Smooth muscle cell (in vitro differentiated cells): ENCODE measurements at regions not wholly inside any gene's neighbourhood (a gene's known extent, or its start where the extent isn't known, plus 50 kb on each side); places are given as distances from the start of the nearest gene placed in this dataset.

ENCODE experiments used
- DNase-seq: peaks from one replicate; lab custom pipeline; 2025; ENCODE audit not compliant: unreplicated experiment; lab: John Stamatoyannopoulos, UW
- H2AFZ ChIP-seq: fragments of 200-600 bp; sonication (generic); 2 replicates; pipeline ENCODE4 v1.6.0; 2016; ENCODE audit warnings: antibody characterized with exemption, low read depth, mild to moderate bottlenecking
- H3F3A ChIP-seq: fragments of 200-600 bp; sonication (generic); 2 replicates; pipeline ENCODE4 v1.6.0; 2017; ENCODE audit warnings: antibody characterized with exemption, low read depth
- H3K27ac ChIP-seq: fragments of 200-600 bp; sonication (generic); 2 replicates; pipeline ENCODE4 v1.5.1; 2016; ENCODE audit warnings: low read depth, mild to moderate bottlenecking
- H3K27me3 ChIP-seq: fragments of 200-600 bp; sonication (generic); 2 replicates; pipeline ENCODE4 v1.6.1; 2016; ENCODE audit warnings: low read depth, mild to moderate bottlenecking
- H3K36me3 ChIP-seq: fragments of 200-600 bp; sonication (generic); 2 replicates; pipeline ENCODE4 v1.5.1; 2016; ENCODE audit warnings: low read depth
- H3K4me1 ChIP-seq: fragments of 200-600 bp; sonication (generic); 2 replicates; pipeline ENCODE4 v1.5.1; 2016; ENCODE audit warnings: low read depth
- H3K4me2 ChIP-seq: fragments of 200-600 bp; sonication (generic); 2 replicates; pipeline ENCODE4 v1.6.0; 2016; ENCODE audit warnings: mild to moderate bottlenecking
- H3K4me3 ChIP-seq: fragments of 200-600 bp; sonication (generic); 2 replicates; pipeline ENCODE4 v1.5.1; 2016; ENCODE audit warnings: mild to moderate bottlenecking
- H3K79me2 ChIP-seq: fragments of 200-600 bp; sonication (generic); 2 replicates; pipeline ENCODE4 v1.6.0; 2016; ENCODE audit warnings: low read depth, mild to moderate bottlenecking
- H3K9ac ChIP-seq: fragments of 200-600 bp; sonication (generic); 2 replicates; pipeline ENCODE4 v1.6.0; 2016; ENCODE audit warnings: low read depth
- H3K9me3 ChIP-seq: fragments of 200-600 bp; sonication (generic); replicated peaks from 2 replicates; pipeline ENCODE4 v1.5.1; 2016; ENCODE audit warnings: low read depth
- H4K20me1 ChIP-seq: fragments of 200-600 bp; sonication (generic); 2 replicates; pipeline ENCODE4 v1.6.0; 2016; ENCODE audit warnings: low read depth
- WGBS: methylation state at CpG from one replicate; pipeline ENCODE4 v1.1.7; 2016; ENCODE audit warnings: low lambda C conversion rate; 5-methylcytosine and 5-hydroxymethylcytosine counted together
- TF ChIP-seq, protein P1 (sequence below): fragments of 200-600 bp; sonication (generic); IDR thresholded peaks from 2 replicates; pipeline ENCODE4 v1.5.1; 2017; ENCODE audit warnings: borderline replicate concordance, mild to moderate bottlenecking, antibody characterized with exemption; ENCODE audit not compliant: insufficient read depth, poor library complexity, severe bottlenecking

DNA sequence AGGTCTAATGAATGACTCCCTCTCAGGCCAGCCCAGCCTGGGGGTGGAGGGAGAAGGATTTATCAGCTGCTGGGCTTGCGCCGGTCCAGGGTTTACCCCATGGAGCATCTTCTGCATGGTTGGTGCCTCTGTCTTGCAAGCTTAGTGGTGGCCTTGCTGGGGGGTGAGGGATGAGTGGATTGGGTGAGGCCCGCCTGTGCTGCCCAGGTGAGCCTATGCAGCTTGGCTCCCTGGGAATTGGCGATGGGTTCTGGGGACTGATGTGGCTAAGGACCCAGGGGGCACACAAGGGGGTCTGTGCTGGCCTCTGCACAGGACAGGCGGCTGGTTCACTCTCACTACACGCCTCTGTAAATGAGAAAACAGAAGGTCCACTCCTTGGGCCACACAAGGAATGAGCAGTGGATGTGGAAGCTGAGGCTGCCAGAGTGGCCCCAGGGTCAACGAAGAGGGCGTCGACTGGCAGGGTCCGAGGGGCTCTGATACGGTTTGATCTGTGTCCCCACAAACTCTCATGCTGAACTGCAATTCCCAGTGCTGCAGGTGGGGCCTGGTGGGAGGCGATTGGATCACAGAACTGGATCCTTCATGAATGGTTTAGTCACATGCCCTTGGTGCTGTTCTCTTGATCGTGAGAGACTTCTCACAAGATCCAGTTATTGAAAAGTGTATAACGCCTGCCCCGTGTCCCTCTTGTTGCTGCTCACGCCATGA lies 151.6 kb upstream of the HDAC4 start:
- DNase-seq = no peak
- peaks cover 7% of the 10 kb centered on the region for H3K27me3 ChIP-seq
- H3K9ac ChIP-seq = no peak overlapping the region
- no peak overlapping the region for H2AFZ ChIP-seq
- H3K9me3 ChIP-seq = no peaks in the 10 kb centered on the region
- no peaks in the 10 kb centered on the region for H3K36me3 ChIP-seq
- H3K4me1 ChIP-seq = no peaks in the 10 kb centered on the region
- no peaks in the 10 kb centered on the region for H3K79me2 ChIP-seq
- no peaks in the 10 kb centered on the region for H3F3A ChIP-seq
- no peaks in the 10 kb centered on the region for H4K20me1 ChIP-seq
- H3K27ac ChIP-seq = no peak overlapping the region
- TF ChIP-seq, protein P1, sequence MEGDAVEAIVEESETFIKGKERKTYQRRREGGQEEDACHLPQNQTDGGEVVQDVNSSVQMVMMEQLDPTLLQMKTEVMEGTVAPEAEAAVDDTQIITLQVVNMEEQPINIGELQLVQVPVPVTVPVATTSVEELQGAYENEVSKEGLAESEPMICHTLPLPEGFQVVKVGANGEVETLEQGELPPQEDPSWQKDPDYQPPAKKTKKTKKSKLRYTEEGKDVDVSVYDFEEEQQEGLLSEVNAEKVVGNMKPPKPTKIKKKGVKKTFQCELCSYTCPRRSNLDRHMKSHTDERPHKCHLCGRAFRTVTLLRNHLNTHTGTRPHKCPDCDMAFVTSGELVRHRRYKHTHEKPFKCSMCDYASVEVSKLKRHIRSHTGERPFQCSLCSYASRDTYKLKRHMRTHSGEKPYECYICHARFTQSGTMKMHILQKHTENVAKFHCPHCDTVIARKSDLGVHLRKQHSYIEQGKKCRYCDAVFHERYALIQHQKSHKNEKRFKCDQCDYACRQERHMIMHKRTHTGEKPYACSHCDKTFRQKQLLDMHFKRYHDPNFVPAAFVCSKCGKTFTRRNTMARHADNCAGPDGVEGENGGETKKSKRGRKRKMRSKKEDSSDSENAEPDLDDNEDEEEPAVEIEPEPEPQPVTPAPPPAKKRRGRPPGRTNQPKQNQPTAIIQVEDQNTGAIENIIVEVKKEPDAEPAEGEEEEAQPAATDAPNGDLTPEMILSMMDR = no peak
- no peak overlapping the region for H3K4me3 ChIP-seq
- no peak overlapping the region for H3K4me2 ChIP-seq
- WGBS = 81% methylated on average over 16 of the region's 16 CpGs

DNA sequence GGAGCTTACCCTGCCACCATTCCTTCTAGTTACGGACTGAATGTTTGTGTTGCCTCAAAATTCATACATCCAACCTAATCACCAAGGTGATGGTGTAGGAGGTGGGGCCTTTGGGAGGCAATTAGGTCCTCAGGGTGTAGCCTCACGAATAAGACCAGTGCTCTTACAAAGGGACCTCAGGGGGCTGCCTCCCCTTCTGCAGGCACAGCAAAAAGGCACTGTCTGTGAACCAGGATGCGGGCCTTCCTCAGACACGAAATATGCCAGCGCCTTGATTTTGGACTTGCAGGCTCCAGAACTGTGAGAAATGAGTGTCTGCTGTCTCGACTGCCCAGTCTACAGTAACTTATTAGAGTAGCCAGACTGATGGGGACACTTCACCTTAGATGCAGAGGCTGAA lies 150.4 kb upstream of the HDAC4 start:
- no peak overlapping the region for H3K4me3 ChIP-seq
- no peak overlapping the region for H2AFZ ChIP-seq
- no peak overlapping the region for H3K4me2 ChIP-seq
- peaks cover 7% of the 10 kb centered on the region for H3K27me3 ChIP-seq
- no peaks in the 10 kb centered on the region for H3K79me2 ChIP-seq
- no peak overlapping the region for H3K27ac ChIP-seq
- WGBS = 94% methylated on average over 6 of the region's 6 CpGs
- no peak for DNase-seq
- no peaks in the 10 kb centered on the region for H4K20me1 ChIP-seq
- no peaks in the 10 kb centered on the region for H3K4me1 ChIP-seq
- no peaks in the 10 kb centered on the region for H3F3A ChIP-seq
- H3K36me3 ChIP-seq = no peaks in the 10 kb centered on the region
- H3K9me3 ChIP-seq = no peaks in the 10 kb centered on the region
- TF ChIP-seq, protein P1 = no peak
- H3K9ac ChIP-seq = no peak overlapping the region

DNA sequence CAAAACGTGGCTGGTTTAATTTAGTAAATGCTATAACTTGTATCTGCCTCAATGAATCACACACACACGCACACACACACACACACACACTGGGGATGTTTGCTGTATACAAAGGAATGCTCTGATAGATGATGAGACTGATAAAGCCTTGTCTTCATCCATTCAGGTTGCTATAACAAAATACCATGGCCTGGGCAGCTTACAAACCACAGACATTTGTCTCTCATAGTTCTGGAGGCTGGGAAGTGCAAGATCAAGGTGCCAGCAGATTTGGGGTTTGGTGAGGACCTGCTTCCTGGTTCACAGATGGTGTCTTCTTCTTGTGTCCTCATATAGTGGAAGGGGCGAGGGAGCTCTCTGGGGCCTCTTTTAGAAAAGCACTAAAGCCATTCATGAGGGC lies 149.5 kb upstream of the HDAC4 start:
- Histone ChIP-seq H3F3A (no peaks in the 10 kb centered on the region), H3K4me1 (no peaks in the 10 kb centered on the region), H3K4me3 (no peak overlapping the region), H4K20me1 (no peaks in the 10 kb centered on the region), H3K9ac (no peak overlapping the region), H3K27ac (no peak overlapping the region), H3K79me2 (no peaks in the 10 kb centered on the region), H2AFZ (no peak overlapping the region), H3K36me3 (no peaks in the 10 kb centered on the region), H3K4me2 (no peak overlapping the region), H3K9me3 (no peaks in the 10 kb centered on the region), H3K27me3 (peaks cover 7% of the 10 kb centered on the region)
- TF ChIP-seq, protein P1 = no peak
- DNase-seq = no peak
- WGBS = 56% methylated on average over 3 of the region's 3 CpGs

DNA sequence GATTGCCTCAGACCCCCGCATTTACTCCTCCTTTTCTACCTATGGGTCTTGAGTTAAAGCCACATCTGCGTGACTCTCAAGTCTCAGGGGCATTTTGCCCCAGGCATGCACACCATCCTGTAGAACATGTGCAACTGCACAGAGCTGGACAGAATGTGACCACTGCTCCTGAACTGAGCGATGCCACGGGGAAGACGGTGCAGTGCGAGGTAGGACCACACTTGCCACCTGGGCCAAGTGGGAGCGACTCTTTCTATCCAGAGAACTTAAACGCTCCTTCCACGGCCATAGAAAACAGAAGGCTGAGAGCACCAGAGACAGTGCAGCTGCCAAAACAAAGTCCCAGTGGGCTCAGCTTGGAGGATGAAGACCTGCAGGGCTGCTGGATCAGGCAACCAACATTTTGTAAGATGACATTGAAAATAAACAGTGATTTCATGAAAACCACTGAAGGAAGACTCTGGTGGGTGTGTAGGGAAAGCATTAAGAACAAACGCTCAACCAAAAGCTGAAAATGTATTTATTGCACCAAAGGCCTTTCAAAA lies 149.0 kb upstream of the HDAC4 start:
- 81% methylated on average over 10 of the region's 10 CpGs for WGBS
- no peak overlapping the region for H3K4me2 ChIP-seq
- no peak for DNase-seq
- H3K4me3 ChIP-seq = no peak overlapping the region
- H4K20me1 ChIP-seq = no peaks in the 10 kb centered on the region
- H3K36me3 ChIP-seq = no peaks in the 10 kb centered on the region
- no peaks in the 10 kb centered on the region for H3K9me3 ChIP-seq
- no peak overlapping the region for H3K27ac ChIP-seq
- TF ChIP-seq, protein P1 = no peak
- H3K27me3 ChIP-seq = peaks cover 6% of the 10 kb centered on the region
- H3F3A ChIP-seq = no peaks in the 10 kb centered on the region
- H3K9ac ChIP-seq = no peak overlapping the region
- no peak overlapping the region for H2AFZ ChIP-seq
- no peaks in the 10 kb centered on the region for H3K79me2 ChIP-seq
- no peaks in the 10 kb centered on the region for H3K4me1 ChIP-seq
